ENCODE measurements at regions not wholly inside any gene's neighbourhood (a gene's known extent, or its start where the extent isn't known, plus 50 kb on each side); places are given as distances from the start of the nearest gene placed in this dataset.

- no peaks in the 10 kb centered on the region for H3K79me2 ChIP-seq (ENCODE audit: insufficient read depth, low read length)
- no peak overlapping the region for H2AFZ ChIP-seq (ENCODE audit: low read depth, low read length, poor library complexity, severe bottlenecking)
- no peaks in the 10 kb centered on the region for H3K27me3 ChIP-seq (ENCODE audit: insufficient read depth, low read length)
- DNase-seq (ENCODE audit: low read depth, low spot score), result no peak
- no peak overlapping the region for H3K4me2 ChIP-seq (ENCODE audit: low read length)
- H3K9ac ChIP-seq (ENCODE audit: low read length), result no peak overlapping the region
- no peaks in the 10 kb centered on the region for H3K36me3 ChIP-seq (ENCODE audit: control insufficient read depth in 1 of 2, insufficient read depth in 2 of 2, low read length in 2 of 2)
- no peaks in the 10 kb centered on the region for H3K4me1 ChIP-seq (ENCODE audit: control insufficient read depth in 1 of 2, insufficient read depth in 2 of 2, low read length in 2 of 2)
- no peak for ATAC-seq
- H3K9me2 ChIP-seq (ENCODE audit: insufficient read depth), result no peaks in the 10 kb centered on the region
- no peak overlapping the region for H3K4me3 ChIP-seq (replicated peaks in 1 of 2; ENCODE audit: low read depth in 1 of 2, low read length in 2 of 2)
- POLR2A ChIA-PET, result interaction anchor here (1.1 kb wide), 1 partner anchor 8 kb away, joined by 4 read pairs; no protein-coding TSS in a partner anchor
- CTCF ChIA-PET, result no interaction called here
- H4K20me1 ChIP-seq (ENCODE audit: insufficient read depth), result no peaks in the 10 kb centered on the region
- no peak for TF ChIP-seq EZH2phosphoT487 (IDR thresholded peaks at IDR 0.05; ENCODE audit: borderline replicate concordance)
- no peak for TF ChIP-seq REST (IDR thresholded peaks at IDR 0.05; ENCODE audit: low read depth)
- TF ChIP-seq MAX (IDR thresholded peaks at IDR 0.05), result no peak
- TF ChIP-seq EGR1 (IDR thresholded peaks at IDR 0.05; ENCODE audit: low read depth), result no peak
- no peak for TF ChIP-seq ZBTB33 (IDR thresholded peaks at IDR 0.05; ENCODE audit: extremely low read depth, insufficient replicate concordance, low read length)
- no peak for TF ChIP-seq ATF3 (IDR thresholded peaks at IDR 0.05)
- no peak for TF ChIP-seq POLR2AphosphoS5 (IDR thresholded peaks at IDR 0.05; ENCODE audit: low read depth, low read length)
- no peak for TF ChIP-seq CBX3 (IDR thresholded peaks at IDR 0.05; ENCODE audit: low read depth)
- TF ChIP-seq SIN3A (IDR thresholded peaks at IDR 0.05; ENCODE audit: low read depth), result no peak
- no peak for TF ChIP-seq SP1 (IDR thresholded peaks at IDR 0.05; ENCODE audit: low read depth)
- no TSS peak for BruUV-seq (replicated peaks)
- H3K9me3 ChIP-seq (ENCODE audit: control insufficient read depth in 1 of 2, insufficient read depth in 1 of 2, low read depth in 1 of 2, low read length in 2 of 2), result peaks cover 0 to 5% of the 10 kb centered on the region in 2 experiments; a peak in 1 of 4 replicates
- RAD21 ChIA-PET (ENCODE audit: low non-redundant PET in 1 of 2, low total read pairs in 2 of 2, uncharacterized antibody in 2 of 2, unreplicated experiment in 2 of 2), result no interaction called here
- intact Hi-C loops (cut with micrococcal nuclease), result no loop called here
- H3K27ac ChIP-seq (ENCODE audit: low read depth, low read length), result no peak overlapping the region
These were observed 136.6 kb upstream of the STC2 start for GRCh38 chr5:173464813-173465212.

Measured in HCT116 (cell line).